ENCODE measurements at regions not wholly inside any gene's neighbourhood (a gene's known extent, or its start where the extent isn't known, plus 50 kb on each side); places are given as distances from the start of the nearest gene placed in this dataset.

DNA sequence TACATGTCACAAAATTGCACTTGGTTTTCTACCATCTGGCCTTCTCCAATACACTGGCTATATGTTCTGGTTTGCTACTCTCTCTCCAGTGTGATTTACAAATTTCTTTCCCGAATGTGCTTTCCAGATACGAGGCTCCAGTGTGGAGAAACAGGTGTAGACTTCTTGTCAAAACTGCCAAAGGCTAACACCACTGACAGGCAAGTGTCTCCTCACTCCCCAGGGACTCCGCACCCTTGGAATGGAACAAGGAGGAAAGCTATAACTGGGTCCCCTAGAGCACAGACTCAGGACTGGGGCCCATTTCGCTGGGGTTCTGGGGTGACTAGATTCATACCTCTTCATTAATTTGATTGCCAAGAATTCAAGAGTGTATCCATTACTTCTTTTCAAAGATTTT, 161.8 kb downstream of the FOXO1 start:
- TF ChIP-seq, protein P1, sequence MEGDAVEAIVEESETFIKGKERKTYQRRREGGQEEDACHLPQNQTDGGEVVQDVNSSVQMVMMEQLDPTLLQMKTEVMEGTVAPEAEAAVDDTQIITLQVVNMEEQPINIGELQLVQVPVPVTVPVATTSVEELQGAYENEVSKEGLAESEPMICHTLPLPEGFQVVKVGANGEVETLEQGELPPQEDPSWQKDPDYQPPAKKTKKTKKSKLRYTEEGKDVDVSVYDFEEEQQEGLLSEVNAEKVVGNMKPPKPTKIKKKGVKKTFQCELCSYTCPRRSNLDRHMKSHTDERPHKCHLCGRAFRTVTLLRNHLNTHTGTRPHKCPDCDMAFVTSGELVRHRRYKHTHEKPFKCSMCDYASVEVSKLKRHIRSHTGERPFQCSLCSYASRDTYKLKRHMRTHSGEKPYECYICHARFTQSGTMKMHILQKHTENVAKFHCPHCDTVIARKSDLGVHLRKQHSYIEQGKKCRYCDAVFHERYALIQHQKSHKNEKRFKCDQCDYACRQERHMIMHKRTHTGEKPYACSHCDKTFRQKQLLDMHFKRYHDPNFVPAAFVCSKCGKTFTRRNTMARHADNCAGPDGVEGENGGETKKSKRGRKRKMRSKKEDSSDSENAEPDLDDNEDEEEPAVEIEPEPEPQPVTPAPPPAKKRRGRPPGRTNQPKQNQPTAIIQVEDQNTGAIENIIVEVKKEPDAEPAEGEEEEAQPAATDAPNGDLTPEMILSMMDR (conservative IDR thresholded peaks at IDR 0.05), result no peak
- no peak for TF ChIP-seq ZFX (IDR thresholded peaks at IDR 0.05)

Measured in C4-2B (cell line).